ENCODE measurements at regions not wholly inside any gene's neighbourhood (a gene's known extent, or its start where the extent isn't known, plus 50 kb on each side); places are given as distances from the start of the nearest gene placed in this dataset.

DNA sequence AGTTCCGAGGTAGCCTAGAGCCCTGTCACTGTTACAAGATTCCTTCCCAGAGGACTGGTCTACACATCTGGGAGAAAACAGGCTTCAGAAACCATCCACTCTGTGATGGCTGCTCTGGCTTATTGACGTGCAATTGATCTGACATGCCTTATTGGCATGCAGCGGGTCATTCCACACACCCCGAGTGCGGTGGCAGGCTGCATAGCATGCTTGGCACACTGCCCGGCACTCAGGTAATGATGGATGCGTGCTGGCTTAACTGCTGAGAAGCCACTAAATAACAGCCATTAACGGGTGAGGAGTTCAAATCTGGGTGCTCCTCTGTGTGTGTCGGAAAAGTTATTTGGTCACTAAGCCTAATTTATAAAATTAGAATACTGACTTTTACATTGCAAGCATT, 67.9 kb upstream of the CDH4 start:
- Mint-ChIP-seq H3K27me3 (peaks cover 0 to 5% of the 10 kb centered on the region in 2 donors), H3K36me3 (no peaks in the 10 kb centered on the region), H3K9me3 (peaks cover 0 to 4% (median 0%) of the 10 kb centered on the region in 3 donors), H3K4me3 (no peak overlapping the region), H3K4me1 (no peaks in the 10 kb centered on the region), H3K27ac (no peak overlapping the region)
- Histone ChIP-seq H3K27me3 (replicated peaks in 1 of 2; ENCODE audit: control insufficient read depth in 2 of 2, extremely low read depth in 1 of 2, insufficient read depth in 2 of 2, low read length in 1 of 2) (peaks cover 3 to 4% of the 10 kb centered on the region in 2 experiments), H3K36me3 (ENCODE audit: control insufficient read depth in 2 of 2, extremely low read depth in 1 of 2, insufficient read depth in 1 of 2, low read length in 1 of 2) (no peaks in the 10 kb centered on the region), H3K4me1 (ENCODE audit: control insufficient read depth in 1 of 2, extremely low read depth in 1 of 2, insufficient read depth in 2 of 2, low read length in 2 of 2) (no peaks in the 10 kb centered on the region), H3K4me3 (ENCODE audit: control insufficient read depth in 1 of 2, extremely low read depth in 1 of 2, low read length in 1 of 2) (no peak overlapping the region), H3K27ac (ENCODE audit: low read length) (no peak overlapping the region), H3K9me3 (no peaks in the 10 kb centered on the region)
- POLR2A ChIA-PET, result no interaction called here
- CTCF ChIA-PET, result no interaction called here
- no peak for DNase-seq
- ATAC-seq (replicated peaks in 1 of 4), result no peak
- 84% methylated on average over 6 of the region's 9 CpGs for WGBS (ENCODE audit: insufficient coverage)

DNA sequence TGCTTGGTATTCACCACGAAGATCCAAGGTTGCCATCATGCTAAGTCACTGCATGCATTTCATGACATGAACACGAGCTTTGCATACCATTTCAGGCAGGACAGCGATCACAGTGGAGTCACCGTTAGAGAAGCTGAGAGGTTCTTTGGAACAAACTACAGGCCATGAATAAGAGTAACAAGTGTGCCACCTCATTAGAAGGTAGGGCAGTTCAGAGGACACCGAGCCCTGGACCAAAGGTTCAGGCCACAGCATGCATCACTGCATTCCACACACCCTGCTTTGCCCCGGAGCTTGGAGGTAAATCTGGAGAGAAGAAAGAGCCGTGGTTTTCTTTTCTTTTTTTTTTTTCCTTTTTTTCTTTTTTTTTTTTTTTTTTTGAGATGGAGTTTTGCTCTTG, 66.9 kb upstream of the CDH4 start:
- H3K36me3 Mint-ChIP-seq, result no peaks in the 10 kb centered on the region
- CTCF ChIA-PET, result no interaction called here
- Histone ChIP-seq H3K36me3 (ENCODE audit: control insufficient read depth in 2 of 2, extremely low read depth in 1 of 2, insufficient read depth in 1 of 2, low read length in 1 of 2) (no peaks in the 10 kb centered on the region), H3K27ac (ENCODE audit: low read length) (no peak overlapping the region), H3K27me3 (replicated peaks in 1 of 2; ENCODE audit: control insufficient read depth in 2 of 2, extremely low read depth in 1 of 2, insufficient read depth in 2 of 2, low read length in 1 of 2) (peaks cover 3 to 8% of the 10 kb centered on the region in 2 experiments), H3K4me1 (ENCODE audit: control insufficient read depth in 1 of 2, extremely low read depth in 1 of 2, insufficient read depth in 2 of 2, low read length in 2 of 2) (no peaks in the 10 kb centered on the region), H3K9me3 (no peaks in the 10 kb centered on the region), H3K4me3 (ENCODE audit: control insufficient read depth in 1 of 2, extremely low read depth in 1 of 2, low read length in 1 of 2) (no peak overlapping the region)
- peaks cover 0 to 2% of the 10 kb centered on the region in 2 donors for H3K27me3 Mint-ChIP-seq
- peaks cover 0 to 4% (median 0%) of the 10 kb centered on the region in 3 donors for H3K9me3 Mint-ChIP-seq
- no peak overlapping the region for H3K27ac Mint-ChIP-seq
- POLR2A ChIA-PET, result no interaction called here
- no peaks in the 10 kb centered on the region for H3K4me1 Mint-ChIP-seq
- DNase-seq (no peak), ATAC-seq (replicated peaks in 1 of 4) (no peak)
- WGBS (ENCODE audit: insufficient coverage), result 83% methylated on average over 4 of the region's 7 CpGs
- no peak overlapping the region for H3K4me3 Mint-ChIP-seq

DNA sequence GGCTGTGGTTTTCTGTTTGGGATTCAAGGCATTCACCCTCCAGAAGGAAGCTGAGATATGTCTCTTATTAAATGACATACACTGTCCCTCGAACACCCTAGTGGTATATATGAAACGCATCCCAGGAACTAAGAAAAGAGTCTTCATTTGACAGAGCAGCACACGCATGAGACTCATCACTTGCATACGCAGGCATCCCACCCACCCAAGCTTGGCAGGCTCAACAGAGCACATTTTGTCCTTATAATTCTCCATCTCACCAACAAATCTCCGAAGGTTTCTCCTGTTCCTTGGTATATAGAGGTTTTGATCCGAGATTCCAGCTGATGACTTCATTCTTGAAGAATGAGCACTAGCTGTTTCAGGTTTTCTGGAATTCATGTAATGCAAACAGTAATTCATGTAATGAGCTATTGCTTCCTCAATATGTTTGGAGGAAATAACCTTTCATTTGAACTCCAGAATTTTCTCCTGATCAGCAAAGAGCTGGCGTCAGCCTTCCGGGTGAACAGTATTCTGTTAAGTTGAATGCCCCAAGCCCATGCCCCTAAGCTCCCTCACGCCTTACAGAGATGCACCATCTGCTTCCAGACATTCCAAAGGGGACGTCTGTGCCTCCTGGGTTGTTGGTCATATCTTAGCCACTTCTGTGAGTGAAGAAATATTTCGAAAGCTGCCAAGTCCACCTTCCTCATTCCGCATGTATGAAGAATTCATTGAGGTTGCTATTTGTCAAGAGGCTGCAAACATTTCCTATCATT, 66.0 kb upstream of the CDH4 start:
- peaks cover 0 to 4% (median 0%) of the 10 kb centered on the region in 3 donors for H3K9me3 Mint-ChIP-seq
- ATAC-seq (replicated peaks in 1 of 4) (no peak), DNase-seq (no peak)
- POLR2A ChIA-PET, result no interaction called here
- no peaks in the 10 kb centered on the region for H3K4me1 Mint-ChIP-seq
- no peak overlapping the region for H3K27ac Mint-ChIP-seq
- no peaks in the 10 kb centered on the region for H3K27me3 Mint-ChIP-seq
- Histone ChIP-seq H3K36me3 (ENCODE audit: control insufficient read depth in 2 of 2, extremely low read depth in 1 of 2, insufficient read depth in 1 of 2, low read length in 1 of 2) (no peaks in the 10 kb centered on the region), H3K9me3 (no peaks in the 10 kb centered on the region), H3K27me3 (replicated peaks in 1 of 2; ENCODE audit: control insufficient read depth in 2 of 2, extremely low read depth in 1 of 2, insufficient read depth in 2 of 2, low read length in 1 of 2) (peaks cover 3 to 9% of the 10 kb centered on the region in 2 experiments), H3K4me1 (ENCODE audit: control insufficient read depth in 1 of 2, extremely low read depth in 1 of 2, insufficient read depth in 2 of 2, low read length in 2 of 2) (no peaks in the 10 kb centered on the region), H3K27ac (ENCODE audit: low read length) (no peak overlapping the region), H3K4me3 (ENCODE audit: control insufficient read depth in 1 of 2, extremely low read depth in 1 of 2, low read length in 1 of 2) (no peak overlapping the region)
- H3K4me3 Mint-ChIP-seq, result no peak overlapping the region
- 60% methylated on average over 1 of the region's 12 CpGs for WGBS (ENCODE audit: insufficient coverage)
- H3K36me3 Mint-ChIP-seq, result no peaks in the 10 kb centered on the region
- CTCF ChIA-PET, result no interaction called here

DNA sequence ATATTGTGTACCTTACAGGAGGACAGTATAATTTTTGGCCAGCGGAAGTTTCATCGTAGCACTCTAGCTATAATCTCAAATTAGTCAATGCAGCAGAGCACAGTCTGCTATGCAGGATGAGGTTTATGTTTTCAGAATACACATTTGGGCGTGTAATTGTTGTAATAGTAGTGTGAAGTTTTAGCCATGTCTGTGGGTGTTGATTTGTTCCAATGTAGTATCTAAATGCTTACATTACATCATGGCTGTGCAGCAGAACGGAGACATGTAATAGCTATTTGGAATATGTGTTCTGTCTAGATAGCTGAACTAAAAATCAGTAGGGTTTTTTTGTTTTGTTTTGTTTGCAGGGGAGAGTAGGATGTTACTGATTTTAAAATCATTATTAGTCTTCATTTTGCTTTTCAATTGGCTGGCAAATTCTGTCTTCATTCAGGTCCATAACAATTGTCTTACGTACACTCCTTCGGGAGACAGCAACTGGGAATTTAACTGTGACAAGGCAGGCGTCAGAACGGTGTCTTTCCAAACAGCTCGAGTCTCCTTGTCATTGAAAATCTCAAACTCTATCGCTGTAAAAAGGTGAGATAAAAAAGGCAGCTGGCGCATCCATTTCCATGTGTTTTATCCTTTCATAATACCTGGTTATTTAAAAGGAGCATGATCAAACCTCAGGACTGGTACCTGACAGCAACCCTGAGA, 65.1 kb upstream of the CDH4 start:
- no peaks in the 10 kb centered on the region for H3K36me3 Mint-ChIP-seq
- DNase-seq, result no peak
- H3K9me3 Mint-ChIP-seq, result peaks cover 0 to 4% (median 0%) of the 10 kb centered on the region in 3 donors
- Histone ChIP-seq H3K36me3 (ENCODE audit: control insufficient read depth in 2 of 2, extremely low read depth in 1 of 2, insufficient read depth in 1 of 2, low read length in 1 of 2) (no peaks in the 10 kb centered on the region), H3K9me3 (no peaks in the 10 kb centered on the region), H3K4me1 (ENCODE audit: control insufficient read depth in 1 of 2, extremely low read depth in 1 of 2, insufficient read depth in 2 of 2, low read length in 2 of 2) (no peaks in the 10 kb centered on the region), H3K27me3 (replicated peaks in 1 of 2; ENCODE audit: control insufficient read depth in 2 of 2, extremely low read depth in 1 of 2, insufficient read depth in 2 of 2, low read length in 1 of 2) (peaks cover 3 to 12% of the 10 kb centered on the region in 2 experiments), H3K4me3 (ENCODE audit: control insufficient read depth in 1 of 2, extremely low read depth in 1 of 2, low read length in 1 of 2) (no peak overlapping the region), H3K27ac (ENCODE audit: low read length) (no peak overlapping the region)
- 90% methylated on average over 2 of the region's 11 CpGs for WGBS (ENCODE audit: insufficient coverage)
- POLR2A ChIA-PET, result no interaction called here
- no peaks in the 10 kb centered on the region for H3K4me1 Mint-ChIP-seq
- CTCF ChIA-PET, result no interaction called here
- H3K27ac Mint-ChIP-seq, result no peak overlapping the region
- ATAC-seq (replicated peaks in 1 of 4), result no peak
- no peak overlapping the region for H3K4me3 Mint-ChIP-seq
- no peaks in the 10 kb centered on the region for H3K27me3 Mint-ChIP-seq

DNA sequence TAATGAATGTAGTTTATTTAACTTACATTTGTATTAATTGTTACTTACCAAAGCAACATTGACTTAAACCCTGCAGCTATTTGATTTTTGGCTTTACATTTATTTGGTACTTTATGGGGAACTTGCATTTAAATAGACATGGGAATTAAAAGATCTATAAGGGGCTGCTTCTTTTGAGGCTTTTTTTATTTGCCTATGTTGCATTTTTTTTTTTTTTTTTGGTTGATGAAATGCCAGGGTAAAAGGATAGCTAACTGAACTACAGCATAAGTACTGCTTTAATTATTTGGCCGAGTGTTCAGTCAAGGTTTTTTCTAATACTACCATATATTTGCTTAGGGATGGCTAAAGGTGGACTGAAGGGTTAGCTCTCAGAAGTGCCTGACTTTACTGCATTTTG, 62.5 kb upstream of the CDH4 start:
- no peaks in the 10 kb centered on the region for H3K4me1 ChIP-seq (ENCODE audit: control insufficient read depth in 1 of 2, extremely low read depth in 1 of 2, insufficient read depth in 2 of 2, low read length in 2 of 2)
- H3K4me1 Mint-ChIP-seq, result no peaks in the 10 kb centered on the region
- H3K27ac Mint-ChIP-seq, result no peak overlapping the region
- no peak overlapping the region for H3K4me3 ChIP-seq (ENCODE audit: control insufficient read depth in 1 of 2, extremely low read depth in 1 of 2, low read length in 1 of 2)
- no peaks in the 10 kb centered on the region for H3K9me3 ChIP-seq
- H3K4me3 Mint-ChIP-seq, result no peak overlapping the region
- ATAC-seq (replicated peaks in 1 of 4) (no peak), DNase-seq (no peak)
- no peaks in the 10 kb centered on the region for H3K36me3 ChIP-seq (ENCODE audit: control insufficient read depth in 2 of 2, extremely low read depth in 1 of 2, insufficient read depth in 1 of 2, low read length in 1 of 2)
- peaks cover 0 to 4% of the 10 kb centered on the region in 2 donors for H3K27me3 Mint-ChIP-seq
- ChIA-PET CTCF (interaction anchor here in 1 of 2 donors (0.7 kb wide), 1 partner anchor 270 kb away, joined by 3 read pairs; no protein-coding TSS in a partner anchor), POLR2A (interaction anchor here in 1 of 2 donors (0.6 kb wide), 1 partner anchor 12 kb away, joined by 4 read pairs; no protein-coding TSS in a partner anchor)
- peaks cover 3 to 17% of the 10 kb centered on the region in 2 experiments for H3K27me3 ChIP-seq (replicated peaks in 1 of 2; ENCODE audit: control insufficient read depth in 2 of 2, extremely low read depth in 1 of 2, insufficient read depth in 2 of 2, low read length in 1 of 2)
- H3K9me3 Mint-ChIP-seq, result peaks cover 0 to 4% (median 0%) of the 10 kb centered on the region in 3 donors
- no peak overlapping the region for H3K27ac ChIP-seq (ENCODE audit: low read length)
- no peaks in the 10 kb centered on the region for H3K36me3 Mint-ChIP-seq
- no CpG with 5 or more reads among the region's 1 CpG for WGBS (ENCODE audit: insufficient coverage)

DNA sequence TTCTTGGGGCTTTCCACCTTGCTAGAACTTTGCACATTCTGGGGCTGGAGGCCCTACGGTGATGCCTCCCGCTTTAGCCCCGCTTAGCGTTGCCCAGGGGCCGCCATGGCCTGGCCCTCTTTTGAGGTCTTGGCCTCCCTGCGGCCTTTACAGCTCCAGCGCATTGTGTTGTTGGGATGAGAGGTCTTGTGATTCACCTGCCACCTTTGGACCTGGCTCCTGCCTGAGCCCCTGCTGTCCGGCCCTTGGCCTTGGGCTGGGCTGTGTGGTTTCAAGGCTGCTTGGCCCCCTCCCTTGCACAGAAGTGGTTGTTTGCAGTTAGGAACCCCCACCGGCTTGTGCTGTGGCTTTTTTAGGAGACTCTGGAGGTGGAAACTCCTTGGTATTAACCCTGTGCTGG, 61.0 kb upstream of the CDH4 start:
- peaks cover 3 to 23% of the 10 kb centered on the region in 2 experiments for H3K27me3 ChIP-seq (replicated peaks in 1 of 2; ENCODE audit: control insufficient read depth in 2 of 2, extremely low read depth in 1 of 2, insufficient read depth in 2 of 2, low read length in 1 of 2)
- POLR2A ChIA-PET, result no interaction called here
- 93% methylated on average over 4 of the region's 9 CpGs for WGBS (ENCODE audit: insufficient coverage)

More for the DNA sequence above, 61.0 kb upstream of the CDH4 start:
- Histone ChIP-seq H3K27ac (ENCODE audit: low read length) (no peak overlapping the region), H3K4me1 (ENCODE audit: control insufficient read depth in 1 of 2, extremely low read depth in 1 of 2, insufficient read depth in 2 of 2, low read length in 2 of 2) (no peaks in the 10 kb centered on the region), H3K4me3 (ENCODE audit: control insufficient read depth in 1 of 2, extremely low read depth in 1 of 2, low read length in 1 of 2) (no peak overlapping the region), H3K9me3 (no peaks in the 10 kb centered on the region), H3K36me3 (ENCODE audit: control insufficient read depth in 2 of 2, extremely low read depth in 1 of 2, insufficient read depth in 1 of 2, low read length in 1 of 2) (no peaks in the 10 kb centered on the region)
- CTCF ChIA-PET, result no interaction called here
- ATAC-seq (replicated peaks in 1 of 4), result no peak
- H3K36me3 Mint-ChIP-seq, result no peaks in the 10 kb centered on the region
- H3K27me3 Mint-ChIP-seq, result peaks cover 3 to 12% of the 10 kb centered on the region in 2 donors
- H3K9me3 Mint-ChIP-seq, result peaks cover 0 to 4% (median 0%) of the 10 kb centered on the region in 3 donors
- H3K27ac Mint-ChIP-seq, result no peak overlapping the region
- H3K4me1 Mint-ChIP-seq, result no peaks in the 10 kb centered on the region
- no peak for DNase-seq
- H3K4me3 Mint-ChIP-seq, result no peak overlapping the region

All from T-cell (primary cell).